Left ventricle myocardium inferior (tissue), 1 donor: ENCODE measurements at regions not wholly inside any gene's neighbourhood (a gene's known extent, or its start where the extent isn't known, plus 50 kb on each side); places are given as distances from the start of the nearest gene placed in this dataset.

ENCODE experiments used
- DNase-seq: peaks from one replicate; pipeline ENCODE4 v3.0.0-alpha.2; 2020
- H3K27ac ChIP-seq: fragments of 200-600 bp; replicated peaks from 2 replicates; pipeline ENCODE4 v1.8.0; 2021
- H3K27me3 ChIP-seq: fragments of 200-600 bp; 2 replicates; pipeline ENCODE4 v1.8.0; 2021; ENCODE audit warnings: low read depth
- H3K36me3 ChIP-seq: fragments of 200-600 bp; 2 replicates; pipeline ENCODE4 v1.8.0; 2021
- H3K4me1 ChIP-seq: fragments of 200-600 bp; 2 replicates; pipeline ENCODE4 v1.8.0; 2021
- H3K4me3 ChIP-seq: fragments of 200-600 bp; 2 replicates; pipeline ENCODE4 v1.8.0; 2021; ENCODE audit warnings: mild to moderate bottlenecking, moderate library complexity
- H3K9me3 ChIP-seq: fragments of 200-600 bp; replicated peaks from 2 replicates; pipeline ENCODE4 v1.8.0; 2021
- CTCF ChIP-seq: fragments of 200-600 bp; IDR thresholded peaks from 2 replicates; pipeline ENCODE4 v1.8.0; 2021; ENCODE audit warnings: antibody characterized with exemption, mild to moderate bottlenecking, borderline replicate concordance
- intact Hi-C: fragments of 100-400 bp; cut with micrococcal nuclease; formaldehyde crosslinking; loops from one replicate; pipeline ENCODE4 v1.11.0; 2022
- donor health status: DM: no; HTN: yes; CAD: no; lungs with severe emphysema.

- TF ChIP-seq CTCF: no peak
- intact Hi-C loops: no loop called here
- no peak overlapping the region for H3K27ac ChIP-seq
- H3K36me3 ChIP-seq: no peaks in the 10 kb centered on the region
- no peak overlapping the region for H3K4me3 ChIP-seq
- no peaks in the 10 kb centered on the region for H3K27me3 ChIP-seq
- no peak for DNase-seq
- H3K9me3 ChIP-seq: peaks cover 20% of the 10 kb centered on the region
- no peaks in the 10 kb centered on the region for H3K4me1 ChIP-seq
Observed at GRCh38 chr3:175985781-175986180, 1126.6 kb downstream of the NAALADL2 start.

GRCh38 chr3:175983379-175983778 lies 1124.2 kb downstream of the NAALADL2 start:
- Histone ChIP-seq H3K27ac (no peak overlapping the region), H3K4me1 (no peaks in the 10 kb centered on the region), H3K27me3 (no peaks in the 10 kb centered on the region), H3K9me3 (peaks cover 18% of the 10 kb centered on the region), H3K4me3 (no peak overlapping the region), H3K36me3 (no peaks in the 10 kb centered on the region)
- DNase-seq: no peak
- intact Hi-C loops: no loop called here
- TF ChIP-seq CTCF: no peak

GRCh38 chr3:175980486-175981090 lies 1121.5 kb downstream of the NAALADL2 start:
- no peaks in the 10 kb centered on the region for H3K36me3 ChIP-seq
- no peak for TF ChIP-seq CTCF
- no peaks in the 10 kb centered on the region for H3K27me3 ChIP-seq
- H3K9me3 ChIP-seq: peaks cover 3% of the 10 kb centered on the region
- no peak overlapping the region for H3K27ac ChIP-seq
- H3K4me1 ChIP-seq: no peaks in the 10 kb centered on the region
- DNase-seq: no peak
- H3K4me3 ChIP-seq: no peak overlapping the region
- intact Hi-C loops: no loop called here

GRCh38 chr3:175977968-175978752 lies 1119.0 kb downstream of the NAALADL2 start:
- TF ChIP-seq CTCF: no peak
- no peaks in the 10 kb centered on the region for H3K36me3 ChIP-seq
- peaks cover 10% of the 10 kb centered on the region for H3K9me3 ChIP-seq
- no peaks in the 10 kb centered on the region for H3K27me3 ChIP-seq
- no peaks in the 10 kb centered on the region for H3K4me1 ChIP-seq
- H3K4me3 ChIP-seq: no peak overlapping the region
- H3K27ac ChIP-seq: no peak overlapping the region
- intact Hi-C loops: no loop called here
- no peak for DNase-seq

GRCh38 chr3:175969456-175969855 lies 1110.3 kb downstream of the NAALADL2 start:
- Histone ChIP-seq H3K27ac (no peak overlapping the region), H3K9me3 (peaks cover 56% of the 10 kb centered on the region), H3K4me3 (no peak overlapping the region), H3K36me3 (no peaks in the 10 kb centered on the region), H3K4me1 (no peaks in the 10 kb centered on the region), H3K27me3 (no peaks in the 10 kb centered on the region)
- DNase-seq: no peak
- intact Hi-C loops: no loop called here
- TF ChIP-seq CTCF: no peak
